GM18907 (cell line): ENCODE measurements at regions not wholly inside any gene's neighbourhood (a gene's known extent, or its start where the extent isn't known, plus 50 kb on each side); places are given as distances from the start of the nearest gene placed in this dataset.

Experiments
- ATAC-seq: cut with Tn5 transposase; IDR thresholded peaks from one replicate; pipeline ENCODE4 v1.9.1; 2021; ENCODE audit warnings: mild to moderate bottlenecking, moderate library complexity; ENCODE audit not compliant: unreplicated experiment

DNA sequence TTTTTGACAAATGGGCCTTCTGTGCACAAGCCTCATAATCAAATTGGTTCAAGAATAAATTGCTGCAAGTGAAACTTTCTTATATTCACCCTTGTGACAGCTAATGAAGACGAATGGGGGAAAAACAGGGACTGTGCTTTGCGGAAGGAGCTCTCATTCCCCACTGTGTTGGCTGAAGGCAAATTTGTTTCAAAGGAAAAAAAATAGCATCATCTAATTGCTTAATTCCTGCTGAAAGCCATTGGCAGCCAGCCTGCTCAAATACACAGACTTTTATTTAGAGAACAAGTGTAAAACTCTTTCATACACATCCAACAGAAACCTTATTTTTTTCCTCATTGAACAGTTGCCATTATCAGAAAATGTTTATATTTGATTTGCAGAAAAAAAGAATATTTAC is 172.3 kb downstream of the ARL6IP6 start:
- ATAC-seq, result no peak

DNA sequence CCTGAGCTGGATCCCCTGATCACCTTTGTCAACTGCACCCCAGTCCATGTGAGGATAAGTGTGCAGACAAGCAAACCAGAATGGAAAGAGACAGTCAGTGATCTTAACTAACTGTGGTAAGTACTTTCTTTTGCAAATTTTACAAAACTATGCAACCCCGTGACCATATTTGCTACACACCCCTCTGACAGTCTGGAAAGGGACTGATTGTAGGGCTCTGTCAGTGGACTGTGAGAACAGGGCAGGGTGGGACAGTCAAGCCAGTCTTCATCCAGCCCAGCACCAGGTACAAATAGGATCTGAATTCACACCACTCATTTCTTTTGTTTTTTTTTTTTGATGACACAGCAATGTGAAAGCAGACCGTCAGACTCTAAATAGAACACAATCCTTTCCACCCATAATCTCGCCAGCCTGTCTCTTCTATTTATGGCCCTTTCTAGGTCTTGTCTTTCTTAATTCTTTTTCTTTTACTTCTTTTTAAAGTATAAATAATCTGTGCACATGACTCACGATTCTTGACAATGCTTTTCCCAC is 165.6 kb downstream of the ARL6IP6 start:
- no peak for ATAC-seq

DNA sequence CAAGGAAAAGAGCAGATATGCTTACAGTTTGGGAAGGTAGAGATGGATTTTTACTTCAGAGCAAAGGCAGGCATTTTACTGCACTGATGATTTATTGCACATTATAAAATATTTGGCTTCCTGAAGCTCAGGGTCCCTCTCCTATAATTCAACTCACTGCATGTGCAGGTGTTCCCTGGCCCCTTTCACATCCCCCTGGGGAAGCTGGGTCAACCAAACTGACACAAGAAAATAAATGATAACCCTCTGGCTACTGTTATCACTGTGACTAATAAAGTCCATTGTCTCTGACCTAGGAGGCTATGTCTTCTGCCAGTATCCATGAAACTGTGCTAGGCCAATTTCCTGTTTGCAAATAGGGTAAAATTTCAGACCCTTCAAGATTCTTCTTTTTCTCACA is 163.1 kb downstream of the ARL6IP6 start:
- ATAC-seq, result no peak

DNA sequence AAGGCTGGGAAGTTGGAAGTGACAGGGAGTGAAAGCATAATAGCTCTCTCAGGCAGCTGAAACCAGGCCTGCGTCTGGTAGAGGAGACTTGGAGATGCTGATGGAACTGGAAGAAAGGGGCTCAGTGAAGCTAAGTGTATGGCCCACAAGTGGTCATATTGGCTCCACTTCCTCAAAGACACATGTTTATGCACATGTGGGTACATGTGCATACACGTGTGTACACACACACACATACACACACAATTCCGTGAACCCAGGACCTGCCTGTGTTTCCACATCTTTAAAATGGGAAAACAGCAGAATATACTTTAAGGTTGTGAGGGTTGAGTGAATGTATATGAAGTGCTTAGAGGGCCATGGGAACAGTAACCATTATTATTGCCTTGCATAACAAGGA is 160.9 kb downstream of the ARL6IP6 start:
- ATAC-seq, result no peak

DNA sequence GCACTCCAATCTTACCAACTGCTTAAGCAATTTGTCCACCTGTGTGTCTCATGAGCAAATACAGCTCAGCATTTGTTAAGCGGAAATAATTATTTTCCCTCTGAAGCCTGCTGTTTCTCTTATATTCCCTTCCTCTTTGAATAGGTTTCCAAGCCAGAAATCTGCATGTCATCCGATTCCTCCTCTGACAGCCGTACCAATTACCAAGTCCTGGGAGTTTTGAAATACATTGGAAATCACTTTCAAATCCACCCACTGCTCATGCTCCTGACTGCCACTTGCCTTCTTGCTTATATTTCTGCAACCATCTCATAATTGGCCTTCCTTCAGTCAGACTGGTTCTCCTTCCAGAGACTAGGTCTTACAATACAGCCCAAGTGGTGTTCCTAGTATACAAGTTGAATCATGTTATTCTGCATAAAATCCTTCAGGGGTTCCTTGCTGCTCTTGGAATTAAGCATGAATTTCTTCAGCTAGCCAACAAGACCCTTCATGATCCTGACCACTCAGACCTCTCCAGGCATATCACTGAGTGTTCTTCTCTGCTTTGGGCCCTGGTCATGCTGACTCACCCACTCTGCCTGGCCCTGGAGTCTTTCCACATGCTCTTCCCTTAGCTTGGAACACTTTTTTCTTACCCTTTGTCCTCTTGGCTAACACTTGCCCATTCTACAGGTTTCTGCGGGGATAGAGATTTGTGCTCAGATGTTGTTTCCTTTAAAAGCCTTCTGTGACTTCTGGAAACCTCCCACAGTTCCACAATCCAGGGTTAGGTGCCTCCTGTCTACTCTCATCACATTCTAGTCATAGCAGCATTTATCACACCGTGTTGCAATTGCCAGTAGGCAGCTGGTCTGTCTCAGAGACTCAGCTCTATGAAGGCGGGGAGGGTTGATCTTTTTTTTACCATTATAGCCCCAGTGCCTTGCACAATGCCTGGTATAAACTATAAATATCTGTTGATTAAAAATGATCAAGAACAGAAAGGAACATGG is 157.6 kb downstream of the ARL6IP6 start:
- no peak for ATAC-seq

DNA sequence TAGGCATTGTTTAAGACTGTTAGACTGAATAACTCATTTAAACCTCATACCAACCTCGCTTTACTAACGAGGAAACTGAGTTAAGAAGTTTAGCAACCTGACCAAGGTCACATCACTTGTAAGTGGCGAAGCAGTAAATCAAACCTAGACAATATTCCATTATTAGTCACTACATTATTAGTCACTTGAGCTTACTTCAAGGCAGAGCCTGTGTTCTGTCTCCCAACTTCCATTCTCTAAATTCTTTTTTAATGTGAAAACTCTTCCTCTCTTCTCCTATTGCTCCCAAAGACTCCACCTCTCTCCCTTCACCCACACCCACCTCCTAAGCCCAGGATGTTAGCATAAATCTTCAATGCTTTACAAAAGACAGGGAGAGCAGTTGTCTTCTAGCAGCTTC is 156.5 kb downstream of the ARL6IP6 start:
- ATAC-seq, result no peak

DNA sequence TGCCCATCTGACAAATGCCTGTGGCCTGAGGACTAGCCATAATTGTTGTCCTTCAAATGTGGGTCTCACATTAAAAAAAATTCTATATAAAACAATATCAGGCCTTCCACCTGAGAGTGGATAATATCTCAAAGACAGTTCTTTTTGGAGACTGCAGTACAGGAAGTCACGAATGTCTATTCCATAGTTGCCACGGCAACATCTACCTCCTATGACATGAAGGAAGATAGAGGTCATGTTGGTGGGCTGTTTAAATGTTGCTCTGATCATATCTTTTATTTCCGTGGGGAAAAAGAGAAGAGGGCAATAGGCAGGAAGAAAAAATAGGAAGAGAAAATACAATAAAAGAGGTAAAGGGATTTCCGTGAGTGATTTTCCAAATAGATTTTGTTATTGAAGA is 151.8 kb downstream of the ARL6IP6 start:
- no peak for ATAC-seq

DNA sequence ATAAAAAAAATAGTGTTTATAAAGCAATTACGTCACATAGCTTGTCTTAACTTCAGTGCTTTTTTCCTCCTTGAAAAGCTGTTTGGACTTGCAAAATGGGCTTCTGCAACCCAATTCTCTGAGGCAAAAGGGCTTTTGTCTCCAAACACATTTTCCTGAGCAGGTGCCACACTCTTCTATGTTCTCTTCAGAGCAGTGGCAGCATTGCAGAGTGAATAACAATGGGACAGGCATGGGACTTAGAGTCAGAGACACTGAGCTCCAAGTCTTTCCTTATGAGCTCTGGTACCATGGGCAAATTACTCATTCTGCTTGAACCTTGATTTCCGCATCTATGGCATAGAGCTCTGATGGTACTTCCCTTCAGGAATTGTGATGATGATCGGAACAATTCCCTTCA is 149.0 kb downstream of the ARL6IP6 start:
- ATAC-seq, result no peak

DNA sequence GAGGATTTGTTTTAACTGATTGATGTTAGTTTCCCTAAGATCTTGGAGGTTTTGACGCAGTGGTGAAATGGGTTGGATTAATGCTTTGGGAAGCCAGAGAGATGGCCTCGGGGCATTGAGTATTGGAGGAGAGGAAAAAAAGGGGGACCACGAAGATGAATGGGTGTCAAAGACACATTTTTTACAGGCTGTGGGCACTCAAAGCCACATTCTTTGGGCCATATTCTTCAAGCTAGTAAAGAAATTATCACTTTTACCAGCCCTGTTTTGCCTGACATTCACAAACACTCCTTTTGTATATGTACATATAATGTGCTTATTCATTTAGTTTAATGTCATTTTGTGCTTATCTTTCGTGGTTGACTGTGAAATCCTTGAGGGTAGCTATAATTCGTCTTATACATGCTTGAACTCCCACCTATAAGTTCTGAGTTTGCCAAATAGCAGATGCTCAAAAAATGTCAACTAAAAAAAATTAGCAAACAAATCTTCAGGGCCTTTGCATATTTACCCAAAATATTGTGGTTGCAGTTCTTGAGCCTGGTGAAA is 146.3 kb downstream of the ARL6IP6 start:
- ATAC-seq, result no peak

DNA sequence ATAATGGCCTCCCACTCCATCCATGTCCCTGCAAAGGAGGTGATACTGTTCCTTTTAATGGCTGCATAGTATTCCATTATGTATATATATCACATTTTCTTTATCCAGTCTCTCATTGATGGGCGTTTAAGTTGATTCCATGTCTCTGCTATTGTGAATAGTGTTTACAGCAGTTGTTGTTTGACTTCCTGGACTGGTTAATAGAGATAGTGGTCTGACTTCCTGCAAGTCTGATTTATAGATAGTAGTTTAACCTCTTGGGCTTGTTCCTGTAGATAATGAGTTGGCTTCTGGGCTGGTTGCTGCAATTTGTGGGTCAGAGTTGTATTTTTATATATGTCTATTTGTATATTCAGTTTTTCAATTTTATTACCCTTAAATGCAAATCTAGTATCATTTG is 145.4 kb downstream of the ARL6IP6 start:
- ATAC-seq, result no peak

DNA sequence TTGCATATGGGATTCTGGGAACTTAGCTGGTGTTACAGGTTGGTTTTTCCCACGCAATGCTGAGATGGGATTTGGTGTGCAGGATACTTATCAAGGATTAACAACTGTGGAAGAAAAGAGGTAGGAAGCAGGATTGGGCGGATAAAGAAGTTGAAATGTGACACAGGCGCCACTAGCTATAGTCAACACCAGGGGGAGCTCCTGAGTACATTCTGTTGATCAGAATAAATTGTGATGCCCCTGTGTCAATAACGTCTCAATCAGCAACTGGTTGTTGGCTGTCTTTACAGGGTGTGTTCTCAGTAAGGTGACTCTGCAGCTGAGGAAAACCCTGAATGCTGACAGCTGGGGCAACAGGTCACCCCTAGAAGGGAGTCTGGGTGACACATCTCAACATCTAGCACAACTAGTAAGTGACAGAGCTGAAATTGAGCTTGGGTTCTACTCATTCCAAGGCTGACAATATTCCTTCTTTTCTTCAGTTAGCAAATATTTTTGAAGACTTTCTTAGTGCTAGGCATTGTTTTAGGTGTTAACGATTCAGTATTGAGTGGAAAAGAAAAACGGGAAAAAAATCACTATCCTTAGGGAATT is 143.0 kb downstream of the ARL6IP6 start:
- peak; percentile 64 for ATAC-seq

DNA sequence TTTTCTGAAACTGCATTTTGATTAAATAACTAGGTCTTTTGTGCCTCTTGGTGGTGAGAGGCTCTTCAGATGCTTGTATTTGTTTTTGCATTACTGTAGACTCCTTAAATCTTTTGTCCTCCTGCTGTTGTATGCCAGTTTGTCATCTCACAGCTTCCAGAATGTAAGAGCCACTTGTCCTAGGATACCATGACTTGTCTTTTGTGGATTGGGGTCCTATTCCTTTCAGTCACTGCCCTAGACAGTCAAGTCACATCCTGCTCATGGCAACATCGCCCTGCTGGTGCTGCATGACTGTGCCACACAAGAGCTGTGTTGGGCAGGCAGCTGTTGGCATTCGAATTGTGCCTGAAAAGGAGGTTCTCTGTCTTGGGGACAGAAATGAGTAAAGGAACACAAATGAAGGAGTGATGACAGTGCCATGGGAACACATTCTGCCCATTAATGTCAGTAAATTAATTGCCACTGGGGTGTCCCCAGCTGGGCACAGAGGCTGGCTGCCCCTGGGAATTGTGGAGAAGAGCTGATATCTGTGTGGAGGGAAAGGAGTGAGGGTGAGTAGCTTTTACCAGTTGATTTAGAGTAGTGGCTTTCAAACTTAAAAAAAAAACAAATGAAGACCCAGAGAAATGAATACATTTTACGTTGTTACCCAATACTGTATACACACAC is 140.3 kb downstream of the ARL6IP6 start:
- no peak for ATAC-seq

DNA sequence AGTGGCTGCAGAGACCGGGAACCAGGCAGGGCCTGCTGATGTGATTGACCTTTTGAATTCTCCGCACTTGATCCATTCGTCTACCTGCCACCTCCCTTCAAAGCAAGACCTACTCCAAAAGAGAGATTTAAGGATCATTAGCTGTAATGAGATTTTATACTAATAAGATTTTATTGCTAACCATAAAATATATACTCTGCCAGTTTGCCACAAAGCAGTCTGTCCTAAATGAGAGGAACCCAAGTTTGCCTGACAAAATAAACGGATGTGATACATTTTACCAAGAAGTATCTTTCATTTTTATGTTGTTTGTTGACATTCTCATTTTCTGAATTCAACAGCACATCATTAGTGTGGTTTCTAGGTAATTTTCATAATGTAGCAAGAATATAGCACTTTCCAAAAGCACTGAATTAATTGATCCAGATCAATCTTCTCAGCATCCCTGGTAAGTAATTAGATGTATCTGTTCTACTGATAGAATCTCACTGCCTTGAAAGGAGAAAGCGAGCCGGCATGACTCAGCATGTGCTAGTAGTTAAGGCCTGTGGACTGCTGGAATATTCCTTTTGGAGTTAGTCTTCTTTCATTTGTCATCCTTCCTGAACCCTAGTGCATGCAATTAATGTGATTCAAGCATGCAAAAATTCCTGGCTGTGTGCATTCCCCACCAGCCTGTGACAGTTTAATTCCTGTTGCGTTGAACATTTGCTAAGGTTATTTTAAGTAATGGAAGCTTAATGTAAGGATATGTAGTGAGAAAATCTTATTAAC is 128.5 kb downstream of the ARL6IP6 start:
- no peak for ATAC-seq

DNA sequence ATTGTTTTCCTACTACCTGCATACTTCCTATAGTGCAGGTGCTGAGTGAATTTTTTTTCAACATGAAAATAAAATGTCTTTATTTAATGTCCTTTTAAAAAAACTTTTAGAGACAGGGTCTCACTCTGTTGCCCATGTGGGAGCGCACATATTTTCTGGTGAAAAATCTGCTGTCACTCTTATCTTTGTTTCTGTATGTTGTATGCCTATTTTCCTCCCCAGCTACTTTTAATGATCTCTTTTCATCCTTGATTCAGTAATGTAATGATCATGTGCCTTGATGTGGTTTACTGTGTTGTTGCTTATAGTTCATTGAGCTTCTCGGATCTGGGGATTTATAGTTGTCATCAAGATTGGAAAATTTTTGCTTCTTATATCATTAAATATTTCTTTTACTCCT is 117.3 kb downstream of the ARL6IP6 start:
- no peak for ATAC-seq

DNA sequence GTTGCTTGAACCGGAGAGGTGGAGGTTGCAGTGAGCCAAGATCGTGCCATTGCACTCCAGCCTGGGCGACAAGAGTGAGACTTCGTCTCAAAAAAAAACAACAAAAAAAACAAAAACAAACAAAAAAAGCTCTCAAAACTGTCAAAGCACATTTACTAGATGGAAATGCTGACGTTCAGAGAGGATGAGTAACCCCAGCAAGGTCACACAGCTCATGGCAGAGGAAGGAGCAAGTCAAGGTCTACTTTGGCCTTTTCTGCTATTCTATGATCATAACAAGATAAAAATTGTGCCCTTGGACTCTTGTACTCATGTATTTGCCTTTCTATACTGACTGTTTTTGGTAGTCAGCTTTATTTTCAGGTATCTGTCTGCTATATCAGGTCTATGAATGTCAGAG is 109.5 kb downstream of the ARL6IP6 start:
- no peak for ATAC-seq

DNA sequence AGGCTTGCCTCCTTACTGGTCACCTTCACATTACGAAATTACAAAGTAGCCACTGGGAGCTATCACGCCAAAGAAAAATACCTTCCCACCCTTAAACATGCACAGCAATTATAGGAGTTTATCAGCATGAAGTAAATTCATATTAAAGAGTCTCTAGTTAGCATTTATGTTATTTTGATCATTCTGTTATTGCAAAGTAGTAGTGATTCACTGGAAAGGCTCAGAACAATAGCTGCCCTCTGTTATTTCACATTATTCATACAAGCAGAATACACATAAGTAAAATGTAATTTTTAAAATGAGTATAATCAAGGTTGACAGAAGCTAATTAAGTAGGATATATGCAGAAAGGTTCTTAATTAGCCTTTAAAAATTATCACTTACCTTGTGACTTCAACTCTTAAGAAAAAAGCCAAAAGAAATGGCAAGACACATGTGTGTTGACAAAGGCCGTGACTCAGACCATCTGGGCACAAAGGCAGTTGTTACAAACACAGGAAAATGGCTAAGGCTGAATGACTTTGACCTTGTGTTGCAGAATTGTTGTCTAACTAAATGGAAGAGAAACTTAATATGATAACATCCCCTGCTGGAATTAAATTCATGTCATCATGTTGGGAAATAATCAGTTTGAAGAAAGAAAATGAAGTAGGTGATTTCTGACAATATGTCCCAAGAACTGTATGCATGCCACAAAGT is 108.3 kb downstream of the ARL6IP6 start:
- ATAC-seq, result no peak

DNA sequence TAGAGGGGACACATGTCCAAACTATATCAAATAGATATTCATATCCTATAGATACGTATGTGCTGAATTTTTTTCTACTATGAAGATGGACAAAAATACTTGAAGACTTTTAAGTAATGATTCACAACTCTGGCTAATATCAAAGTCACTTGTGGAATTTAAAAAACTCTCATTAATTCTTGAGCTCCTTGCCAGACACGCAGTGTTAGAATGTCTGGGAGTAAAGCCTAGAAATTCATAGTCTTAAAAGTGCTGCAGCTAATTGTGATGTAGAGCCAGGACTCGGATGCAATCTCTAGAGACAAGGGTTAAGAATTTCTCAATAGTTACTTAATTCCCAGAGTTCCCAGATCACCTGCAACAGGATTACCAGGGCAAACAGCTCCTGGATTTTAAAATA is 107.4 kb downstream of the ARL6IP6 start:
- no peak for ATAC-seq

DNA sequence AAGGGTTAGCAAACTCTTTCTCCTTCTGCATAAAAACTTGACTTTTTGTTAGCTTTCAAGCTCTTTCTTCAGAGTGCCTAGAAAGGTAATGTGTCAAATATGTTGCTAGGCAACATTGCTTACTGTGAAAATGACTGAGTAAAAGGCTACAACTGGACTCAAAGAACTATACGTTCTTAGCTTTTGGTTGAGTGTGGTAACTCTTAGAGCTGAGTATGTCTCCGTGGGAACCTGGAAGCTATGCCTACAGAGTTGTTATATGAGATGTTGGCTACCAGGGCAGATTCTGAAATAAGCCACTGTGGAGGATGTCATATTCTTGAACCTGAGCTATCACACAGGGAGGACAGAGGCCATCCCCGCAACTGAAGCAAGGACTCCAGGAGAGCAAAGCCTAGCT is 105.5 kb downstream of the ARL6IP6 start:
- ATAC-seq, result no peak

DNA sequence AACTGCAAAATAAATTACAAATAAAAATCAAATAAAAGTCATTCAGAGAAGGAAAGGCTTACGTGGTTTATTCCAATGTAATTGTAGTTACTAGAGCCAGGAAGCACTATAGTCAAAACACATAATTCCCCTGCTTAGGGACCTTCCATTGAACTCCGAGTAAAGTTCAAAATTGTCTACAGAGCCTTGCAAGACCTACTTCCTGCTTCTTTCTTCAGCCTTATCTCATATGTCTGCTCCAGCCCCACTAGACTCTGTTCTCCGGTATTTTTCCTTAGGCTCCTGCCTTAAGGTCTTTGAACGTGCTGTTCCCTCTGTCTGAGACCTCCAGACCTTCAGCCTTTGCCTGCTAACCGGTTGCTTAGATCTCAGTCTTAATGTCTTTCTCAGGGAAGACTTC is 104.3 kb downstream of the ARL6IP6 start:
- ATAC-seq, result no peak

DNA sequence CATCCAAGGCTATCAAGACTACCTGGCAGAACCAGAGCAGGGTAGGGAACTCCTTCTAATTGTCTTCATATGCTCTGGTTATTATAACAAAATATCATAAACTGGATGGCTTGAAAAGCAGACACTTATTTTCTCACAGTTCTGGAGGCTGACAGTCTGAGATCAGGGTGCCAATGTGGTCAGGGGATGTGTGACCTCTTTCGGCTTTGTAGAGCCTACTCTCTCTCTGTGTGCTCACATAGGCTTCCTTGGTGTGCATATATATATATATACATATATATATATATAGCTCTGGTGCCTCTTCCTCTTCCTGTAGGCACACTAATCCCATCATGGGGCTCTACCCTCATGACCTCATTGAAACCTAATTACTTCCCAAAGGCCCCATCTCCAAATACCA is 101.6 kb downstream of the ARL6IP6 start:
- ATAC-seq, result no peak
